GM13976 (cell line): ENCODE measurements at regions not wholly inside any gene's neighbourhood (a gene's known extent, or its start where the extent isn't known, plus 50 kb on each side); places are given as distances from the start of the nearest gene placed in this dataset.

Source experiments
- DNase-seq: peaks from one replicate; pipeline ENCODE4 v3.0.0; 2012; ENCODE audit warnings: low spot score
- CTCF ChIP-seq: IDR thresholded peaks from 2 replicates; pipeline ENCODE4 v1.5.1; 2012; ENCODE audit warnings: borderline replicate concordance, mild to moderate bottlenecking; ENCODE audit not compliant: insufficient read depth; ENCODE audit errors: extremely low read depth, missing control alignments, control extremely low read depth
- in situ Hi-C: fragments of 300-500 bp; cut with MboI; formaldehyde crosslinking; loops from one replicate; pipeline ENCODE4 v1.12.0; 2022; ENCODE audit warnings: low sequenced_read_pairs, mixed read lengths, inconsistent platforms; ENCODE audit not compliant: unreplicated experiment

DNA sequence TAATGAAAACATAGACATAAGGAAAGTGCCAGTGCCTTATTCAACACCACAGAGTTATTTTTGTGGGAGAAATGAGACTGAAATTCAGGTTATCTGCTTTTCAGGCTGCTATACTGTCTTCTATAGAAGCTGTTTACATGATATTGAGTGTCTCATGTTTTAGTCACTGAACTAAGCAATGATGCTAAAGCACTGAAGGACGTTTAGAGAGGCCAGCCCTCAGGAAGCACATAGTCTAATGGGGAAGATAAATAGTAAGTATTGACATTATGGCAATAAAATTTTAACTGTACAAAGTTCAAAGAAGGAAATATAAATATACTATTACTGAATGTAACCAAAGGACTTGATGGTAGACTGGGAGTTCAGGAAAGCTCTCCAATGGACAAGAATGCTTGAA lies 186.4 kb upstream of the ZC3H15 start:
- TF ChIP-seq CTCF, result no peak
- in situ Hi-C loops, result no loop called here
- no peak for DNase-seq

DNA sequence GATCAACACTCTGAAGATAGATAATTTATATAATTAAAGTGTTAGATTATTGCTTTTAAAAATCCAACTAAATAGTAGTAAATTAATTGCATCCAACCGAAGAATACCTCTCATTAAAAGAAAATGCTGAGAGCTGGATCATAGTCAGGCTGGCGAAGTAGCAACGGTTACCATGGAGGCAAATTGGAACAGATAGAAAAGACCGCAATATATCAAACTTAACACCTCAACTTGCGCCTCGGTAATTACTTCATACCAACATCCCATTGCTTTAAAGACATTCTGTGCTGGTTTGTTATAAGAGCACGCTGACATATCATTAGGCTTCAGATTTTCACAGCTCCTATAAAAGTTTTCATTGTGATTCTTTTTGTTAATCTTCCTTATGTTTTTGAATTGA lies 183.8 kb upstream of the ZC3H15 start:
- DNase-seq, result no peak
- TF ChIP-seq CTCF, result no peak
- in situ Hi-C loops, result no loop called here

GRCh38 chr2:186303091-186303490 lies 183.0 kb upstream of the ZC3H15 start:
- no peak for TF ChIP-seq CTCF
- in situ Hi-C loops, result no loop called here
- no peak for DNase-seq

- in situ Hi-C loops, result no loop called here
- no peak for DNase-seq
- TF ChIP-seq CTCF, result no peak
These were observed 182.0 kb upstream of the ZC3H15 start for GRCh38 chr2:186304064-186304463.

DNA sequence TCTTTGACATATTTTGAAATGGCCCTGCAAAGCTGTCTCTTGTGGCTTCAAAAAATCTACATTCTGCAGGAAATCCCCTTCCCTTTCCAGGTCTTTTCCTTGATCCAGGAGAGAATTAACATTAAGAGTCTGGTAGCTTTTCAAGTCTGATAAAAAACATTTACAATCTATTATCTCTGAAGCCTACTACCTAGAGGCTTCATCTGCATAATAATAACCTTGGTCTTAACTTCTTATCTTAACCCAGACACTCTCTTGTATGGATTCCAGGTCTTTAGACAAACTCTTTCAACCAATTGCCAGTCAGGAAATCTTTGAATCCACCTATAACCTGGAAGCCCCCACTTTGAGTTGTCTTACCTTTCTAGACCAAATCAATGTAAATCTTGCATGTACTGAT lies 179.3 kb upstream of the ZC3H15 start:
- no peak for DNase-seq
- TF ChIP-seq CTCF, result no peak
- in situ Hi-C loops, result no loop called here

DNA sequence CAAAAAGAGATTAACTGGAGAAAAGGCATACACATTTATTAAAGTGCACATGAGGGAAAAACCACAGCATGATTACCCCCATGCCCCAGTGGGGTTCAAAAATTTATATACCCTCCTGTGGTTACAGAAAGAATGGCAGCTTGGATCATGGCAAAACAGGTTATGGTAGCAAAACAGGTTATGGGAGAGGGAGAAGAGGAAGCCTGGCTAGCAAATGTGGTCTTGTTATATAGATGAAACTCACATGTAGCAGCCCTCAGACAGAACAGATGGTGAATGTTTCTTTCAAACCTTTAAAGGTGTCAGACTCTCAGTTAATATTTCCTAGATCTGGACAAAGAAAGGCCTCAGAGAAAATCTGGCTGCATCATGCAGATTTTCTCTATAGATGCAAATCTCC lies 178.2 kb upstream of the ZC3H15 start:
- TF ChIP-seq CTCF, result no peak
- in situ Hi-C loops, result no loop called here
- no peak for DNase-seq

DNA sequence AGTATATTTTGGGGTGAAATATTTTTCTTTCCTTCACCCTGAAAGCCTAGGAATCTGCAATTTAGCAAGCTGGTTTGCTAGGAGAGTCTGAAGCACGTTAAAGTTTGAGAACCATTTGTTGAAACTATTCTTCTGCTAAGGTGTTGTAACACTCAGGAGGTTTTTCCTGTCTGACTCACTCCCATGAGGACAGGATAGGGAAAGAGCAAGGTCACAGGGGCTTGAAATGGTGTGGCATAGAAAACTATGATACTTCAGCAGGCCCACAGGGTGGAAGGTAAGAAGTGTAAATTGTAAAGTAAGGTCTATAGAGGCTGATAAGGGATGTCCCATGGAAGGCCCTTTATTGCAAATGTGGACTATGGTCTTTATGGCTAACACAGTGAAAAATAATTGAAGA lies 177.7 kb upstream of the ZC3H15 start:
- DNase-seq, result no peak
- in situ Hi-C loops, result no loop called here
- TF ChIP-seq CTCF, result no peak
